SK-N-SH (cell line): ENCODE measurements at regions not wholly inside any gene's neighbourhood (a gene's known extent, or its start where the extent isn't known, plus 50 kb on each side); places are given as distances from the start of the nearest gene placed in this dataset.

Source experiments
- CTCF ChIA-PET: fragments of 300-600, 350-600 bp; formaldehyde crosslinking; extraction: SDS; loops from one replicate; lab custom pipeline; 2021; lab: Yijun Ruan, JAX
- POLR2A ChIA-PET: fragments of 350-600 bp; sonication (Branson Sonifier 250); formaldehyde crosslinking; extraction: SDS; loops from one replicate; lab custom pipeline; 2020; ENCODE audit warnings: antibody characterized with exemption, inconsistent platforms; lab: Yijun Ruan, JAX
- DNase-seq: peaks from one replicate; pipeline ENCODE4 v3.0.0; 2012
- H2AFZ ChIP-seq: fragments of 200-600 bp; sonication (generic); 2 replicates; pipeline ENCODE4 v1.8.1; 2016; ENCODE audit warnings: antibody characterized with exemption, mild to moderate bottlenecking, low read depth
- H3F3A ChIP-seq: fragments of 200-600 bp; sonication (generic); replicated peaks from 2 replicates; pipeline ENCODE3; 2016; ENCODE audit warnings: antibody characterized with exemption, mild to moderate bottlenecking; ENCODE audit not compliant: insufficient read depth
- H3K27ac ChIP-seq, 2 experiments: fragments of 200-500 bp in 1 of 2; fragments of 200-600 bp in 1 of 2; sonication (Bioruptor generic) in 1 of 2; sonication (generic), shearing (Covaris generic) in 1 of 2; 2 replicates each; pipeline versions ENCODE4 v1.5.1 to v1.6.1; 2014 to 2016; ENCODE audit warnings: low read depth in 2 of 2, inconsistent platforms in 1 of 2, low read length in 1 of 2, mild to moderate bottlenecking in 1 of 2, mixed read lengths in 1 of 2
- H3K27me3 ChIP-seq: fragments of 200-600 bp; sonication (generic), shearing (Covaris generic); 2 replicates; pipeline ENCODE4 v1.6.1; 2016; ENCODE audit warnings: mixed run types; ENCODE audit not compliant: insufficient read depth
- H3K36me3 ChIP-seq, 2 experiments: fragments of 200-500 bp in 1 of 2; fragments of 200-600 bp in 1 of 2; sonication (Bioruptor generic) in 1 of 2; sonication (generic) in 1 of 2; replicated peaks in 1 of 2; 2 replicates each; pipeline versions ENCODE3 to v1.5.1; 2014 to 2016; ENCODE audit warnings: low read length in 1 of 2, mild to moderate bottlenecking in 1 of 2; ENCODE audit not compliant: insufficient read depth in 2 of 2, control insufficient read depth in 1 of 2
- H3K4me1 ChIP-seq, 2 experiments: fragments of 200-500 bp in 1 of 2; fragments of 200-600 bp in 1 of 2; sonication (Bioruptor generic) in 1 of 2; sonication (generic), shearing (Covaris generic) in 1 of 2; 2 replicates each; pipeline versions ENCODE4 v1.5.1 to v1.6.1; 2014 to 2016; ENCODE audit warnings: low read depth in 1 of 2, low read length in 1 of 2, mixed run types in 1 of 2; ENCODE audit not compliant: insufficient read depth in 2 of 2, control insufficient read depth in 1 of 2
- H3K4me2 ChIP-seq: fragments of 200-600 bp; sonication (generic), shearing (Covaris generic); 2 replicates; pipeline ENCODE4 v1.6.1; 2017; ENCODE audit warnings: mixed run types
- H3K4me3 ChIP-seq, 2 experiments: fragments of 200-500 bp in 1 of 2; fragments of 200-600 bp in 1 of 2; sonication (Bioruptor generic) in 1 of 2; sonication (generic), shearing (Covaris generic) in 1 of 2; 2 replicates each; pipeline versions ENCODE4 v1.5.1 to v1.8.1; 2014 to 2016; ENCODE audit warnings: low read depth in 2 of 2, inconsistent platforms in 1 of 2, low read length in 1 of 2, mild to moderate bottlenecking in 1 of 2, mixed read lengths in 1 of 2, moderate library complexity in 1 of 2
- H3K79me2 ChIP-seq: fragments of 200-600 bp; sonication (generic); 2 replicates; pipeline ENCODE4 v1.8.1; 2017; ENCODE audit warnings: mild to moderate bottlenecking; ENCODE audit not compliant: insufficient read depth
- H3K9ac ChIP-seq: fragments of 200-600 bp; sonication (generic); 2 replicates; pipeline ENCODE4 v1.6.1; 2017; ENCODE audit warnings: mixed run types
- H3K9me2 ChIP-seq: fragments of 200-600 bp; sonication (generic); 2 replicates; pipeline ENCODE4 v1.6.1; 2017; ENCODE audit warnings: mixed run types
- H3K9me3 ChIP-seq: fragments of 200-600 bp; sonication (generic); 2 replicates; pipeline ENCODE4 v1.6.1; 2017; ENCODE audit warnings: mixed run types, mild to moderate bottlenecking, moderate library complexity
- H4K20me1 ChIP-seq: fragments of 200-600 bp; sonication (generic); 2 replicates; pipeline ENCODE4 v1.6.1; 2017; ENCODE audit warnings: mild to moderate bottlenecking, mixed run types; ENCODE audit not compliant: insufficient read depth
- CHD2 ChIP-seq: fragments of 150-350 bp; IDR thresholded peaks from 2 replicates; pipeline ENCODE4 v1.6.1; 2018; ENCODE audit warnings: low read length; ENCODE audit not compliant: partially characterized antibody
- ELF1 ChIP-seq: IDR thresholded peaks from 2 replicates; pipeline ENCODE4 v1.4.0; 2012
- FOXJ3 ChIP-seq: sonication (generic); formaldehyde crosslinking; IDR thresholded peaks from 2 replicates; pipeline ENCODE4 v1.5.1; 2020; ENCODE audit warnings: mild to moderate bottlenecking, missing genetic modification reagents
- GATA2 ChIP-seq: sonication (generic); formaldehyde crosslinking; IDR thresholded peaks from 2 replicates; pipeline ENCODE4 v1.5.0; 2020; ENCODE audit warnings: mild to moderate bottlenecking, missing genetic modification reagents
- NFIC ChIP-seq: IDR thresholded peaks from 2 replicates; pipeline ENCODE4 v1.4.0; 2012; ENCODE audit warnings: borderline replicate concordance
- POLR2AphosphoS5 ChIP-seq: IDR thresholded peaks from 2 replicates; pipeline ENCODE4 v1.6.1; 2012; ENCODE audit warnings: low read depth, low read length
- SMC3 ChIP-seq: IDR thresholded peaks from 2 replicates; pipeline ENCODE4 v1.6.1; 2012; ENCODE audit warnings: low read depth, low read length, improper control_type of control experiment
- TAF1 ChIP-seq: IDR thresholded peaks from 2 replicates; pipeline ENCODE4 v1.6.1; 2012; ENCODE audit warnings: low read depth, mild to moderate bottlenecking, low read length, moderate library complexity, borderline replicate concordance
- TEAD4 ChIP-seq: IDR thresholded peaks from 2 replicates; pipeline ENCODE4 v1.4.0; 2012; ENCODE audit warnings: mild to moderate bottlenecking, borderline replicate concordance; ENCODE audit not compliant: insufficient read depth
- WGBS: methylation state at CpG from one replicate; pipeline ENCODE4 v1.1.6; 2017; ENCODE audit warnings: low lambda C conversion rate; 5-methylcytosine and 5-hydroxymethylcytosine counted together
- TF ChIP-seq, protein P1 (sequence below): fragments of 150-350 bp; IDR thresholded peaks from 2 replicates; pipeline ENCODE4 v1.6.1; 2016; ENCODE audit warnings: mild to moderate bottlenecking, low read depth, low read length
- TF ChIP-seq, protein P2 (sequence below): IDR thresholded peaks from 2 replicates; pipeline ENCODE4 v1.6.1; 2012; ENCODE audit warnings: mild to moderate bottlenecking, low read depth, low read length, moderate library complexity

DNA sequence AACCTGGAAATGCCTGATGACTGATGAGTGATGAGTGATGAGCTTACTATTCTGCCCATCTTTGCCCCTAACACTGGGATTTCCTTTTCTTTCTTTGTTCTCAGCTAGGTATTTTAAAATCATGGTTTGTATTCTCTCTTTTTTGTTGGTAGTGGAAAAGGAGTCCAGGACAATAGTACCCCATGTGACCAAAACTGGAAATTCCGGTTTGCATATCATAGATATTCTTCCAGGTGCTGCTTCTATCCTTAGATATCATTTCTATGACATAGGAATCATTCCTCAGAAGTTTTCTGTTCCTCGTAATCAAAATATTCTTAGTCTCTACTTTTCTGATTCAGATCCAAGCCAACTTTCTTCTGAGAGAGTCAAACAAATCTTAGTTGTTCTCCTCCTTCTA, 320.5 kb upstream of the TET2 start:
- Histone ChIP-seq H3K36me3 (no peaks in the 10 kb centered on the region), H3K27me3 (no peaks in the 10 kb centered on the region), H3K4me3 (no peak overlapping the region), H3K9me2 (no peaks in the 10 kb centered on the region), H3F3A (no peaks in the 10 kb centered on the region), H3K79me2 (no peaks in the 10 kb centered on the region), H2AFZ (no peak overlapping the region), H3K27ac (no peak overlapping the region), H3K9ac (no peak overlapping the region), H3K4me2 (no peak overlapping the region)
- ChIA-PET CTCF (no interaction called here), POLR2A (no interaction called here)
- TF ChIP-seq TAF1 (no peak), CHD2 (no peak), SMC3 (no peak), FOXJ3 (CRISPR knock-in tag) (no peak), ELF1 (no peak), TEAD4 (no peak), NFIC (no peak), POLR2AphosphoS5 (no peak), GATA2 (CRISPR knock-in tag) (no peak)
- TF ChIP-seq, protein P1, sequence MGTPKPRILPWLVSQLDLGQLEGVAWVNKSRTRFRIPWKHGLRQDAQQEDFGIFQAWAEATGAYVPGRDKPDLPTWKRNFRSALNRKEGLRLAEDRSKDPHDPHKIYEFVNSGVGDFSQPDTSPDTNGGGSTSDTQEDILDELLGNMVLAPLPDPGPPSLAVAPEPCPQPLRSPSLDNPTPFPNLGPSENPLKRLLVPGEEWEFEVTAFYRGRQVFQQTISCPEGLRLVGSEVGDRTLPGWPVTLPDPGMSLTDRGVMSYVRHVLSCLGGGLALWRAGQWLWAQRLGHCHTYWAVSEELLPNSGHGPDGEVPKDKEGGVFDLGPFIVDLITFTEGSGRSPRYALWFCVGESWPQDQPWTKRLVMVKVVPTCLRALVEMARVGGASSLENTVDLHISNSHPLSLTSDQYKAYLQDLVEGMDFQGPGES: no peak
- TF ChIP-seq, protein P2, sequence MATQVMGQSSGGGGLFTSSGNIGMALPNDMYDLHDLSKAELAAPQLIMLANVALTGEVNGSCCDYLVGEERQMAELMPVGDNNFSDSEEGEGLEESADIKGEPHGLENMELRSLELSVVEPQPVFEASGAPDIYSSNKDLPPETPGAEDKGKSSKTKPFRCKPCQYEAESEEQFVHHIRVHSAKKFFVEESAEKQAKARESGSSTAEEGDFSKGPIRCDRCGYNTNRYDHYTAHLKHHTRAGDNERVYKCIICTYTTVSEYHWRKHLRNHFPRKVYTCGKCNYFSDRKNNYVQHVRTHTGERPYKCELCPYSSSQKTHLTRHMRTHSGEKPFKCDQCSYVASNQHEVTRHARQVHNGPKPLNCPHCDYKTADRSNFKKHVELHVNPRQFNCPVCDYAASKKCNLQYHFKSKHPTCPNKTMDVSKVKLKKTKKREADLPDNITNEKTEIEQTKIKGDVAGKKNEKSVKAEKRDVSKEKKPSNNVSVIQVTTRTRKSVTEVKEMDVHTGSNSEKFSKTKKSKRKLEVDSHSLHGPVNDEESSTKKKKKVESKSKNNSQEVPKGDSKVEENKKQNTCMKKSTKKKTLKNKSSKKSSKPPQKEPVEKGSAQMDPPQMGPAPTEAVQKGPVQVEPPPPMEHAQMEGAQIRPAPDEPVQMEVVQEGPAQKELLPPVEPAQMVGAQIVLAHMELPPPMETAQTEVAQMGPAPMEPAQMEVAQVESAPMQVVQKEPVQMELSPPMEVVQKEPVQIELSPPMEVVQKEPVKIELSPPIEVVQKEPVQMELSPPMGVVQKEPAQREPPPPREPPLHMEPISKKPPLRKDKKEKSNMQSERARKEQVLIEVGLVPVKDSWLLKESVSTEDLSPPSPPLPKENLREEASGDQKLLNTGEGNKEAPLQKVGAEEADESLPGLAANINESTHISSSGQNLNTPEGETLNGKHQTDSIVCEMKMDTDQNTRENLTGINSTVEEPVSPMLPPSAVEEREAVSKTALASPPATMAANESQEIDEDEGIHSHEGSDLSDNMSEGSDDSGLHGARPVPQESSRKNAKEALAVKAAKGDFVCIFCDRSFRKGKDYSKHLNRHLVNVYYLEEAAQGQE: no peak
- TF ChIP-seq, all 33 proteins: peak for 0
- no peaks in the 10 kb centered on the region for H3K4me1 ChIP-seq
- no peak for DNase-seq
- WGBS: 0% methylated on average over 2 of the region's 2 CpGs
- H4K20me1 ChIP-seq: no peaks in the 10 kb centered on the region
- H3K9me3 ChIP-seq: no peaks in the 10 kb centered on the region

DNA sequence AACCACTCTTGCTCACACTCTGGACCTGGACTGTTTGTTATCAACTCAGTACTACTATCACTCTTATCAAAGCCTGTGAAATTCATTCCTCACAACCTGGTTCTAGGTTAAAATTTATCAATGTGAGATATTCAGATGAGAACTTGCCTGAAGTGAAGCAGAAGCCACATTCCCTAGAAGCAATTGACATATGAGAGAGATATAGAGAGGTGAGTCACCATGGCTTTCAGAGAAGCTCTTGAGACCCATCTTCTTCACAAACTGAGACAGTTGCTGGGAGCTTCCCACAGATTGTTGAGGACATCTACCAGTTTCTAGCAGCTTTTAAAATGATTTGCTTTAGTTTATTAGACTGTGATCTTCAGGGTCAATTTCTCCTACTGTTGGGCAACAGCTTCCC, 316.9 kb upstream of the TET2 start:
- H3K27ac ChIP-seq: no peak overlapping the region
- no peak for TF ChIP-seq CHD2
- no peaks in the 10 kb centered on the region for H3K79me2 ChIP-seq
- H3K4me1 ChIP-seq: no peaks in the 10 kb centered on the region
- H2AFZ ChIP-seq: no peak overlapping the region
- POLR2A ChIA-PET: no interaction called here
- H3K9ac ChIP-seq: no peak overlapping the region
- no peaks in the 10 kb centered on the region for H3K9me2 ChIP-seq
- no peaks in the 10 kb centered on the region for H3K27me3 ChIP-seq
- H3F3A ChIP-seq: no peaks in the 10 kb centered on the region
- CTCF ChIA-PET: no interaction called here
- H4K20me1 ChIP-seq: no peaks in the 10 kb centered on the region
- H3K4me3 ChIP-seq: no peak overlapping the region
- H3K36me3 ChIP-seq: no peaks in the 10 kb centered on the region
- H3K9me3 ChIP-seq: no peaks in the 10 kb centered on the region
- DNase-seq: no peak
- no peak overlapping the region for H3K4me2 ChIP-seq
